Natural killer cell (primary cell): ENCODE measurements at regions not wholly inside any gene's neighbourhood (a gene's known extent, or its start where the extent isn't known, plus 50 kb on each side); places are given as distances from the start of the nearest gene placed in this dataset.

Experiments
- ATAC-seq, 3 donors: fragments of 150-1000 bp in 2 of 3; fragments of 200-7000 bp in 1 of 3; cut with Tn5 transposase; 1 replicate in 1 of 3; 2 replicates in 2 of 3; pipeline ENCODE4 v1.10.0; 2021; ENCODE audit warnings: mild to moderate bottlenecking in 2 of 3, moderate library complexity in 2 of 3
- DNase-seq, 2 donors: peaks; one replicate each; pipeline versions ENCODE4 v3.0.0 to v3.0.0-alpha.2; 2013 to 2021; ENCODE audit warnings: mixed read lengths in 1 of 2
- H3K27ac ChIP-seq: one replicate; pipeline ENCODE4 v1.5.1; 2013; ENCODE audit warnings: mild to moderate bottlenecking, low read length
- H3K27me3 ChIP-seq: one replicate; pipeline ENCODE4 v1.6.1; 2013; ENCODE audit warnings: low read length; ENCODE audit not compliant: control insufficient read depth, insufficient read depth
- H3K36me3 ChIP-seq: one replicate; pipeline ENCODE4 v1.6.1; 2013; ENCODE audit warnings: low read length; ENCODE audit not compliant: control insufficient read depth, insufficient read depth
- H3K4me1 ChIP-seq: one replicate; pipeline ENCODE4 v1.6.1; 2013; ENCODE audit warnings: low read length; ENCODE audit not compliant: control insufficient read depth, insufficient read depth
- H3K4me3 ChIP-seq: one replicate; pipeline ENCODE4 v1.5.1; 2013; ENCODE audit warnings: low read length
- H3K9me3 ChIP-seq: one replicate; pipeline ENCODE4 v1.6.1; 2013; ENCODE audit warnings: low read length; ENCODE audit not compliant: control insufficient read depth, insufficient read depth
- H3K27ac Mint-ChIP-seq, 2 donors: one replicate each; pipeline ENCODE4 v1.8.0; 2022; ENCODE audit warnings: mild to moderate bottlenecking in 2 of 2, mixed read lengths in 2 of 2, moderate library complexity in 1 of 2
- H3K27me3 Mint-ChIP-seq, 2 donors: one replicate each; pipeline ENCODE4 v1.8.0; 2022; ENCODE audit warnings: low read depth in 2 of 2, mixed read lengths in 2 of 2
- H3K36me3 Mint-ChIP-seq: one replicate; pipeline ENCODE4 v1.8.0; 2022; ENCODE audit warnings: mixed read lengths
- H3K4me1 Mint-ChIP-seq, 2 donors: one replicate each; pipeline ENCODE4 v1.8.0; 2022; ENCODE audit warnings: mixed read lengths in 2 of 2
- H3K4me3 Mint-ChIP-seq: one replicate; pipeline ENCODE4 v1.8.0; 2022; ENCODE audit warnings: mild to moderate bottlenecking, moderate library complexity, mixed read lengths
- H3K9me3 Mint-ChIP-seq, 2 donors: one replicate each; pipeline ENCODE4 v1.8.0; 2022; ENCODE audit warnings: mixed read lengths in 2 of 2
- WGBS: methylation state at CpG from one replicate; pipeline ENCODE4 v1.1.7; 2013; ENCODE audit warnings: missing lambda C conversion rate; ENCODE audit not compliant: insufficient coverage; 5-methylcytosine and 5-hydroxymethylcytosine counted together
- intact Hi-C: fragments of 100-400 bp; cut with micrococcal nuclease; formaldehyde crosslinking; loops from one replicate; pipeline ENCODE4 v1.14.2; 2022
- TF ChIP-seq, protein P1 (sequence below): fragments of 200-600 bp; IDR thresholded peaks from one replicate; pipeline ENCODE4 v1.8.0; 2022; ENCODE audit warnings: antibody characterized with exemption

DNA sequence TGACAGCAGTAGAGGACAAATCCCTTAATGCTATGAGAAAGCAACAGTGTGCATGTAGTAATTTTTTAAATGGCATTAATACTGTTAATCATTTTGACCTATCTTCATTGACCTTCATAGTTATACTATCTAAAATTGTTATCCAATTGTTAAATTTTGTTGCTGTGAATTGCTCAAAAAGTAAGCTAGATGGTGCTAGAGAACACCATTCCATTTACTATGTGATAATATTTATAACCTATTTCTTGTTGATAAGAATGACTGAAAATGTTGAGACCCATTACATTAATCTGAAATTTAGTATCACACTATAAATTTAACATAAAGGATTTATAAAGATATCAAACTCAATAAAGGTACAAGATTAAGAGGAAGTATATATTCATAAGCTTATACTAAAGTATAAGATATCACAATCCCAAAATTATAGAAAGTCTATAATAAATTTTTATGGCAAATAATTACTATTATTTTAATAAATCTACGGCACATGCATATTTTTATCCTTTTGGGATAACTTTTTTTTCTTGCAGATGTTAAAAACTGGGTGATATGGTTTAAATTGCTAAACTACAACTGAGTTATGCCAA, 1573.3 kb downstream of the PCDH9 start:
- H3K27me3 Mint-ChIP-seq, result no peaks in the 10 kb centered on the region
- Histone ChIP-seq H3K4me1 (no peaks in the 10 kb centered on the region), H3K9me3 (no peaks in the 10 kb centered on the region), H3K27me3 (no peaks in the 10 kb centered on the region), H3K4me3 (no peak overlapping the region), H3K27ac (no peak overlapping the region), H3K36me3 (no peaks in the 10 kb centered on the region)
- no peaks in the 10 kb centered on the region for H3K4me1 Mint-ChIP-seq
- H3K9me3 Mint-ChIP-seq, result no peaks in the 10 kb centered on the region
- ATAC-seq, result no peak
- no peaks in the 10 kb centered on the region for H3K36me3 Mint-ChIP-seq
- TF ChIP-seq, protein P1, sequence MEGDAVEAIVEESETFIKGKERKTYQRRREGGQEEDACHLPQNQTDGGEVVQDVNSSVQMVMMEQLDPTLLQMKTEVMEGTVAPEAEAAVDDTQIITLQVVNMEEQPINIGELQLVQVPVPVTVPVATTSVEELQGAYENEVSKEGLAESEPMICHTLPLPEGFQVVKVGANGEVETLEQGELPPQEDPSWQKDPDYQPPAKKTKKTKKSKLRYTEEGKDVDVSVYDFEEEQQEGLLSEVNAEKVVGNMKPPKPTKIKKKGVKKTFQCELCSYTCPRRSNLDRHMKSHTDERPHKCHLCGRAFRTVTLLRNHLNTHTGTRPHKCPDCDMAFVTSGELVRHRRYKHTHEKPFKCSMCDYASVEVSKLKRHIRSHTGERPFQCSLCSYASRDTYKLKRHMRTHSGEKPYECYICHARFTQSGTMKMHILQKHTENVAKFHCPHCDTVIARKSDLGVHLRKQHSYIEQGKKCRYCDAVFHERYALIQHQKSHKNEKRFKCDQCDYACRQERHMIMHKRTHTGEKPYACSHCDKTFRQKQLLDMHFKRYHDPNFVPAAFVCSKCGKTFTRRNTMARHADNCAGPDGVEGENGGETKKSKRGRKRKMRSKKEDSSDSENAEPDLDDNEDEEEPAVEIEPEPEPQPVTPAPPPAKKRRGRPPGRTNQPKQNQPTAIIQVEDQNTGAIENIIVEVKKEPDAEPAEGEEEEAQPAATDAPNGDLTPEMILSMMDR, result no peak
- H3K4me3 Mint-ChIP-seq, result no peak overlapping the region
- DNase-seq, result no peak
- intact Hi-C loops, result loop anchor here (5.0 kb wide), 1 partner anchor 1580 kb away; no protein-coding TSS in a partner anchor
- H3K27ac Mint-ChIP-seq, result no peak overlapping the region
- no CpG with 5 or more reads among the region's 1 CpG for WGBS

DNA sequence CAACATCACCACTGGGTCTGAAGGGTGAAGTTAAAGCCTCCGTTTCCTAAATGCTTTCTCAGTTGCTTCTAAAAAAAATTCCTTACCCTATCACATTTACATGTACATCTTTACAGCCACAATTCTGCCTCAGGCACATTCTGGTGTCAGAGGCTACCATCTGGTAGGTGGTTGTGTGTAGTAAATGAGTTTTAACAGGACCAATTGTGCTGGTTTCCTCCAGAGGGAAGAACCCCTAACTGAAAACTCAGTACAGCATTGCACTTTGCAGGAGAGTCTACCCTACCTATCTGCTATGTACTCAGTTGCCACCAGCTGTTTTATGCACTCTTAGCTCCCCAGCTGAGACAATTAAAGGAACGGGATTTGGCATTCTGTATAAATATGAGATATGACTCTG, 1576.5 kb downstream of the PCDH9 start:
- 78% methylated on average over 2 of the region's 2 CpGs for WGBS

DNA sequence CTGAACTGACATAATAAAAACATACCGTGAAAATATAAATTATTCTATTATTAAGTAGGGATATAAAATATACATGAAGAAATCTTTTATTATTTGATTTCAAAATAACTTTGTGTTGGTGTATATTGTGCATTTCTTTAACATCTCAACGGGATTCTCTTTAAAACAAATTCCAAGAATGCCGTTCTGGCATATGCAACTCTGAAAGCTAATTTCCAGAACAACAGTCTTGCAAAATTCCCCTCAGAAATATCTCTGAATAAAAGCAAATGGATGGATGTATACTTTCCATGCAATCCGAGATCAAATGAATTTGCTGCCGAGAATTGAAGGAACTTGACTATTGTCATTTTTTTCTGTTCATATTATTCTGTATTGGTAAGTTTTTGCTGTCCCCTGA, 1579.8 kb downstream of the PCDH9 start:
- ATAC-seq, result no peak
- H3K4me1 ChIP-seq, result no peaks in the 10 kb centered on the region
- Mint-ChIP-seq H3K27ac (no peak overlapping the region), H3K36me3 (no peaks in the 10 kb centered on the region), H3K4me1 (no peaks in the 10 kb centered on the region), H3K27me3 (no peaks in the 10 kb centered on the region), H3K9me3 (no peaks in the 10 kb centered on the region), H3K4me3 (no peak overlapping the region)
- H3K36me3 ChIP-seq, result no peaks in the 10 kb centered on the region
- WGBS, result 80% methylated on average over 3 of the region's 5 CpGs
- TF ChIP-seq, protein P1, result no peak
- intact Hi-C loops, result no loop called here
- H3K4me3 ChIP-seq, result no peak overlapping the region
- H3K9me3 ChIP-seq, result no peaks in the 10 kb centered on the region
- H3K27me3 ChIP-seq, result no peaks in the 10 kb centered on the region
- no peak overlapping the region for H3K27ac ChIP-seq
- no peak for DNase-seq

More for the DNA sequence above, 1576.5 kb downstream of the PCDH9 start:
- H3K36me3 Mint-ChIP-seq, result no peaks in the 10 kb centered on the region
- intact Hi-C loops, result no loop called here
- H3K4me1 Mint-ChIP-seq, result no peaks in the 10 kb centered on the region
- no peaks in the 10 kb centered on the region for H3K4me1 ChIP-seq
- no peaks in the 10 kb centered on the region for H3K9me3 ChIP-seq
- H3K36me3 ChIP-seq, result no peaks in the 10 kb centered on the region
- H3K27me3 ChIP-seq, result no peaks in the 10 kb centered on the region
- TF ChIP-seq, protein P1, result no peak
- H3K27me3 Mint-ChIP-seq, result no peaks in the 10 kb centered on the region
- ATAC-seq (no peak), DNase-seq (no peak)
- no peak overlapping the region for H3K4me3 ChIP-seq
- no peak overlapping the region for H3K4me3 Mint-ChIP-seq
- no peaks in the 10 kb centered on the region for H3K9me3 Mint-ChIP-seq
- H3K27ac ChIP-seq, result no peak overlapping the region
- H3K27ac Mint-ChIP-seq, result no peak overlapping the region

- no peaks in the 10 kb centered on the region for H3K27me3 ChIP-seq
- no peak for DNase-seq
- H3K27ac ChIP-seq, result no peak overlapping the region
- Mint-ChIP-seq H3K36me3 (no peaks in the 10 kb centered on the region), H3K27me3 (no peaks in the 10 kb centered on the region), H3K27ac (no peak overlapping the region), H3K4me3 (no peak overlapping the region), H3K9me3 (no peaks in the 10 kb centered on the region), H3K4me1 (no peaks in the 10 kb centered on the region)
- 17% methylated on average over 1 of the region's 4 CpGs for WGBS
- no peak for ATAC-seq
- intact Hi-C loops, result no loop called here
- TF ChIP-seq, protein P1, result no peak
- no peaks in the 10 kb centered on the region for H3K4me1 ChIP-seq
- no peaks in the 10 kb centered on the region for H3K9me3 ChIP-seq
- H3K36me3 ChIP-seq, result no peaks in the 10 kb centered on the region
- H3K4me3 ChIP-seq, result no peak overlapping the region
Measured at GRCh38 chr13:65642996-65643395, 1587.1 kb downstream of the PCDH9 start.
